NCI-H2171 treated with DMSO at 0.1 percent for 48 hours (cell line): ENCODE measurements at regions not wholly inside any gene's neighbourhood (a gene's known extent, or its start where the extent isn't known, plus 50 kb on each side); places are given as distances from the start of the nearest gene placed in this dataset.
"Not testable (repeated sequence)": the region's sequence is repeated elsewhere in the genome, so short reads cannot be mapped to it uniquely, and the experiment has no call there.

Source experiments
- DNase-seq: peaks from one replicate; lab custom pipeline; 2025; lab: John Stamatoyannopoulos, UW

GRCh38 chr10:131532745-131533341 lies 221.3 kb upstream of the TCERG1L start:
- DNase-seq = no peak

- DNase-seq = no peak
Measured at GRCh38 chr10:131533846-131534526, 222.5 kb upstream of the TCERG1L start.

- no peak for DNase-seq
Measured at GRCh38 chr10:131534836-131535235, 223.3 kb upstream of the TCERG1L start.

GRCh38 chr10:131536676-131537075 lies 225.2 kb upstream of the TCERG1L start:
- DNase-seq = no peak

GRCh38 chr10:131537281-131537680 lies 225.8 kb upstream of the TCERG1L start:
- no peak for DNase-seq

GRCh38 chr10:131544495-131544894 lies 233.0 kb upstream of the TCERG1L start:
- no peak for DNase-seq

GRCh38 chr10:131546086-131546810 lies 234.7 kb upstream of the TCERG1L start:
- DNase-seq = no peak

- no peak for DNase-seq
Measured at GRCh38 chr10:131547129-131547799, 235.7 kb upstream of the TCERG1L start.

- no peak for DNase-seq
Measured at GRCh38 chr10:131548176-131548575, 236.7 kb upstream of the TCERG1L start.

- DNase-seq = no peak
Measured at GRCh38 chr10:131549116-131549515, 237.6 kb upstream of the TCERG1L start.

GRCh38 chr10:131553121-131553520 lies 241.6 kb upstream of the TCERG1L start:
- DNase-seq = no peak

- DNase-seq = no peak
Measured at GRCh38 chr10:131553581-131553980, 242.1 kb upstream of the TCERG1L start.

GRCh38 chr10:131554821-131555220 lies 243.3 kb upstream of the TCERG1L start:
- DNase-seq = no peak

GRCh38 chr10:131555406-131555805 lies 243.9 kb upstream of the TCERG1L start:
- no peak for DNase-seq

GRCh38 chr10:131556061-131556896 lies 244.8 kb upstream of the TCERG1L start:
- DNase-seq = no peak

GRCh38 chr10:131556897-131557495 lies 245.5 kb upstream of the TCERG1L start:
- no peak for DNase-seq

GRCh38 chr10:131557956-131558355 lies 246.4 kb upstream of the TCERG1L start:
- DNase-seq = not testable (repeated sequence)

GRCh38 chr10:131559450-131559911 lies 248.0 kb upstream of the TCERG1L start:
- no peak for DNase-seq

GRCh38 chr10:131560166-131560565 lies 248.6 kb upstream of the TCERG1L start:
- DNase-seq = no peak

- no peak for DNase-seq
Measured at GRCh38 chr10:131560706-131561355, 249.3 kb upstream of the TCERG1L start.

- DNase-seq = no peak
Measured at GRCh38 chr10:131561897-131562296, 250.4 kb upstream of the TCERG1L start.
